HG03442 (cell line): ENCODE measurements at regions not wholly inside any gene's neighbourhood (a gene's known extent, or its start where the extent isn't known, plus 50 kb on each side); places are given as distances from the start of the nearest gene placed in this dataset.
"Not testable (repeated sequence)": the region's sequence is repeated elsewhere in the genome, so short reads cannot be mapped to it uniquely, and the experiment has no call there.

Source experiments
- ATAC-seq: cut with Tn5 transposase; IDR thresholded peaks from one replicate; pipeline ENCODE4 v1.9.1; 2021; ENCODE audit warnings: mild to moderate bottlenecking, moderate library complexity; ENCODE audit not compliant: unreplicated experiment

DNA sequence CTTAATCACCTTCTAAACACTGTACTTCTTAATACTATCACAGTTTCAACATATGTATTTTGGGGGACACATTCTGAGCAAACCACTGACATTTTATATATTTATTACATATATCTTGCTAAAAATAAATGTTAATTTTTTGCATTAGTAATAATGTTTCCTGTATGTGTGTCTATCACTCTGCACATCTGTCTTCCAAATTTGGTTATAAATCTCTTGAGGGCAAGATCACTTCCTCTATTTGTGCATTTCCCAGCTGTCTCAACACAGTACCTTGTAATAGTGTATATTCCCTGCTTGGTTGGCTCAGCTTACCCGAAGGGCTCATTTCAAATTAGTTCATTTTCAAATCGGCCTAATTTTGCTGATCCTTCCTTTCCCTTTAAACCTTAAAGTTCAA, 617.1 kb upstream of the GYPC start:
- no peak for ATAC-seq

DNA sequence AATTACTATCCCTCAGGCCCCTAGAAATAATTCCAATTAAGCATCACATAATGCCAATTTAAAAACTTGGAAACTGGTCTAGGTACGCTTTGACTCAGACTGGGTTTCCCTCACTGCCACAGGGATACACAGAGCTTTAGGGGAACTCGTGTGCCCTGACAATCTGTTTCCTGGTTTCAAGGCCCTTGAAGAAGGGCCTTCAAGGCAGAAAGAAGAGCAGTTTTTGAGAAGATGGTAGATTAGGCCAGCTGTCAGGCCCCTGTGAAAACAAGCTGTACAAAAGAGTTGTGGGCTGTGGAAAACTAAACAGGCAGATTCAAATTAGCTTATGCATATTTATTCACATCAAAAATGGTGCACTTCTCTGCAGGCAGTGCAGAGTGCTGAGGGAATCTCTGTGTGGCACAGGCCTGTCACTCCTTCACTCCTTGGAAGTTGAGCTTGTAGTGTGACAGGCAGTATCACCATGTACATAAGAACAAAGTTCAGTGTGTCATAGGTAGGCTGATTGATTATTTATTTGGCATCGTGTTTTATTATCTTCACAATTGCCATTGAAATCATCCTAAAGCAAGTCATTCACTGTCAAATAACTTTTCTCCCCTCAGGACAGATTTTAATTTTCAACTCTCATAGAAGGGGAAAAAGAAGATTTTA, 614.4 kb upstream of the GYPC start:
- ATAC-seq: no peak

DNA sequence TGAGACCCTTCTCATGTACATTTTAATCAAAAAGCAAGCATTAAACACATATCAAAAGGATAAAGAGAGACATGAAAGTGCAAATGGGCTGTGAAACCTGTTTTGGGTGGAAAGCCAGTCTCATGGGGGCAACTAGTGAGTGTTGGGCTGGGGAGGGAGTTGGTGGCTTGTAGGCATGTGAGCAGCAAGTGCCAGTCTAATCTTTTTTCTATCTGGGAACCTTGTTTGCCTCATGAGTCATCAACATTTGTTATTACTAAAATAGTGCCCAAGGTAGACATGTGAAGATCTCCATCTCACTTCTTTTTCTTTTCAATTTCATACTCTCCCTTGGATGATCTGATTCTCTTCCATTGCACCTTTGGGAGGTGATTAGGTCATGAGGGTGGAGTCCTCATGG, 613.9 kb upstream of the GYPC start:
- no peak for ATAC-seq

DNA sequence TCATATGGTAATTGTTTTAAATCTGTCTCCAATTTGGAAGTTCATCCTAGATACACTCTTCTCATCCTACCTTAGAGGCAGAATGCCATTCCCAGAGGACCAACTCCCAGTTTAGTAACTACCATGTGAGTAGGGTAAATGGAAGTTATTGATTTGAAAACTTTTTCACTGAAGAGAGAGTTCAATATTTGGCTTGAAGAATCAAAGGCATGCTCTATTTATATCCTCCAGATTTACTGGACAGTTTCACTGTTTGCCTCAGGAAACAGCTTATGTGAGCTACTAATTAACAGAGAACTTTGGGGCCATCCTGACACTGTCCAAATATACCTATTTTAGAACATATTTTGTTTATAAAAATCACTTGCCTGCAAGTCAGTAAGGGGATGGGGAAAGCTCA, 607.2 kb upstream of the GYPC start:
- ATAC-seq: no peak

DNA sequence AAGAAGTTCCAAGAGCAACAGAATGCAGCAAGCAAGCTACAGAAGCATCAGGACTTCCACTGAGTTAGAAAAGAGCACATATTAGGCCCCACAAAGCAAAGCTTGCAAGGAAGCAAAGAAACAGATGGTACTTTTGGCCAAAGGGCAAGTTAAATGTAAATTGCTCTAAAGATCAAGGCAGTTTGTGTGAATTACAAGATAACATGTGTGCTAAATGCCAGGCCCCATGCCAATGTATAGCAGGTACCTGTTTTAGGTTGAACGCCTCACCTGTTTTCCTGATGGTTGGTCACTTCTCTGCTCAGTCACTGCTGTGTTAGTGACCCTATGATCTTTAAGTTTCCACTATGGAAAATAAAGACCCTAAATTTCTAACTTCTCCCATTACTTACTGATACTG, 606.5 kb upstream of the GYPC start:
- no peak for ATAC-seq

DNA sequence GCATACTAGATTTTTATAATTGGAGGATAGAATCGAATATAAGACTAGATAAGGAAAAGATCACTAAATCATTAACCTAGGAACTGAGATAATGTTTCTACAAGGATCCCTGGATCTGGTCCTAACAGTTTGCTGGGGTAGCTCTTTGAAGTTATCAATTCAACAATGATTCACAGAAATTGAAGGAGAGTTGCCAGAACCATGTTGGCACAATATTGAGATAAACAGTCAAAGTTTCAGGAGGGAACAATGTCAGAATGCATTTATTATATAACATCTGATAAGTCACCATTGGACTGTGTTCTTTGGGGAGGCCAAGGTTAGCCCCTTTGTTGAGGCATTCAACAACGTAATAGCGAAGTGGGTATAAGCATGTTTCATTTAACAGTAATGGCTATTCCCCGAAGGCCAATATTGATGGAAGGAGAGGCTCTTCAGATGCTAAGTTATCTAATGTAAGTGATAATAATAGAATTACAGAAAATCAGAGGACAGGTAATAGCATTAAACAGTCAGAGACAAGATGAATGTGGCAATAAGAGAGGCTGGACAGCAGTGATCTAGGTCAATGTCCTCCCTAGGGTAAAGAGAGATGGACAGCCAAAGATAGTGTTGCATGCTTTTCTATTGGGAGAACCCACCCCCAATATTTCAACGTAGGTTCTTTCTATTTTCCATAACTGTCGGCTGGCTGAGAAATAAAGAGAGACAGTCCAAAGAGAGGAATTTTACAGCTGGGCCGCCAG, 604.8 kb upstream of the GYPC start:
- ATAC-seq: no peak

DNA sequence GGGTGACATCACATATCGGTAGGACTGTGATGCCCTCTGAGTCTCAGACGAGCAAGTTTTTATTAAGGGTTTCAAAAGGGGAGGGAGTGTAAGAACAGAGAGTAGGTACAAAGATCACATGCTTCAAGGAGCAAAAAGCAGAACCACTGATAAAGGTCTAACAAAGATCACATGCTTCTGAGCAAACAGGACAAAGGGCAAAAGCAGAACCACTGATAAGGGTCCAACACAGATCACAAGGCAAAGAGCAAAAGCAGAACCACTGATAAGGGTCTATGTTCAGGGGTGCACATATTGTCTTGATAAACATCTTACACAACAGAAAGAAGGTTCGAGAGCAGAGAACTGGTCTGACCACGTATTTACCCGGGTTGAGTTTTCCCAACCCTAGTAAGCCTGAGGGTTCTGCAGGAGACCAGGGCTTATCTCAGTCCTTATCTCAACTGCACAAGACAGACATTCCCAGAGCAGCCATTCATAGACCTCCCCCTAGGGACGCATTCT, 604.2 kb upstream of the GYPC start:
- ATAC-seq: not testable (repeated sequence)

DNA sequence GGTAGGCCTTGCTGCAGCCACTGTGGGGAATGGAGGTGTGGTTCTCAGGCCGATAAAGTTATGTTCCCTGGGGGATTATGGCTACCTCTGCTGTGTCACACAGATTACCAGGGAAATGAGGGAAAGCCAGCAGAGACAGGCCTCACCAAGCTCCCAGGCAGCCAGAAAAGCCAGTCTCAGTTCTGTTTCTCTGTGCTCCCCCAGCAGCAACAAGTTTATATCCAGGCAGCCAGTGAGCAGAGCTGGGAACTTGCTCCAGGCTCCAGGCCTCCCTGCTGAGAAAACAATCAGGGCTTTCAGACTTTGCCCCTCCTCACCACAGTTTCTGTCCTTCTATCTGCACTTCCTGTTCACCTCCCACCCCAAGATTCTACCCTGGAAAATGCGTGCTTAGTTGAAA, 596.6 kb upstream of the GYPC start:
- no peak for ATAC-seq

DNA sequence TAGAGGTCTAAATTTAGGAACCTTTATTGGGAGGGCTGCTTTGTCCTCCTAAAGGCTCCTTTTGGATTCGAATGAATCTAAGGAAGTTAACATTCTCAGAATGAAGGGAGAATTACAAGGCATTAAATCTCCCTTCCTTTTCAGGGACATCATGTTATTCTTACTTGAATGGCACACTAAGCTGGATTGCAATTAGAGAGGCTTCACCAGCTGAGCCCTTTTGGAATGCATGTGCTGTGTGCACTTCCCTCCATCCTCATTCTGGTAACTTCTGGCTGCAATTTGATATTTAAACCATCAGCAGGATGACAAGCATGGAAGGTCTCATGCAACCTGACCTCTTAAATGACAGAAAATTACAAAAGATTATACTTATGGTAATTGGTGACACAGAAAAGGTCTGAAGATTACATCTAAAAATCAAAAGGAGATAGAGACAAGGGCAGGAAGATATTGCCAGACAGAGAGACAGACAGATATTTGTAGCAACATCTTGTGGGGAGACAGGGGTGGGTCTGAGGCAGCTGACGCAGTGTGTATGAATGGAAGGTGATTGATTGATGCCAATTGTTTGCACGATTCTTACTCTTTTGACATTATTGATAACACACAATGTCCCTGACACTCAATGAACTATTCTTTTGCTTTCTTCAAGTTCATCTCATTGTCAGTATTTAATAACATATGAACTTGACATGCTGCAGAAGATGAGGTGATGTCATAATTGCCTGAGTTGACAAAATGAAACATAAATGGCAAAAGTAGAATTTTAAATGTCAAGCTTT, 570.8 kb upstream of the GYPC start:
- no peak for ATAC-seq

DNA sequence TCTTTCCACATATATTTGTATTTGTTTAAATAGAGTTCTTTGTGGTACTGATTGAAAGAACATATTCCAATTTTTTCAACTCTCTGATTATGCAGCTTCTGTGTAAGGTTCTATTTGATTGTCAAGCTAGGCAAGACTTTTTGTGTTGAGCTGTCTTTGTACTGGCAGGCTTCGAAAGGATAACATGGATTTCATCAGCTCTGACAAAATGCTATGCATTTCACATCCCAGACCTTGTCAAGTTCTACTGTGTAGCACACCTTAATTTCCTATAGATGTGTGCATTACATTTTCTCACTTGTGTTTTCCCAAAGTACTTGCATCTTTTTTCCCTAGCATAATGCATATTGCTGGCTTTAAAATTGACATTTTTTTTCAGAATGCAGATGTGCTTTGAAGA, 555.0 kb upstream of the GYPC start:
- ATAC-seq: no peak

DNA sequence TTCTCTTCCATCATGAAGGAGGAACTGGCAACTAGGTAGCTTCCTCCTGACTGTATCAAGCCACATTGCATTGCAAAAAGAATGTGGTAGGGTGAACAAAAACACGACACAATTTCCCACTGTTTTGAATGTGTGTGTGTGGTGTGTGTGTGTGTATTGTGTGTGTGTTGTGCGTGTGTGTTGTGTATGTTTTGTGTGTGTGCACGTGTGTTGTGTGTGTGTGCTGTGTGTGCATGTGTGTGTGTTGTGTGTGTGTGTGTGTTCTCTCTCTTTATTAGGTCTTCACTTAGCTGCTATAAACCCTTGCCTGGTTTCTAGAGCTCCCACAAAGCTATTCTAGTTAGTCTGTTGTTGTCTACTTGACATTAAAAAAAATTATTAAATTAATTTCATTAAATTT, 550.0 kb upstream of the GYPC start:
- ATAC-seq: no peak

DNA sequence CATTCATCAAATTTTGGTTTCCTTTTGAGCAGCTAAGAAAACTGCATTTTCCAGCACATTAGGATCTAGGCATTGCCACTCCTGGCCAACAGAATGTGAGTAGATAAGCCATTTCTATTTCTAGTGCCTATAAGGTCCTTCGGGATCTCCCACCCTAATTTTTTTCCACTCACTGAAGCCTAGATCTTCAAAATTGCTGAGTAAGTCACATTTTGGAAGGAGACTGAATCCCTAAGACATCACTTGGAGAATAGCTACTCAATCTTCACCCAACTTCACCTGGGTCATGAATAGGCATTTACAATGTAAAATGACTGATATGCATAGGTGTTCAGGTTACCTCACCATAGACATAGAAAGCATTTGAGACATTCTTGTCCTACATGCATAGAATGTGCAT, 548.1 kb upstream of the GYPC start:
- ATAC-seq: no peak

DNA sequence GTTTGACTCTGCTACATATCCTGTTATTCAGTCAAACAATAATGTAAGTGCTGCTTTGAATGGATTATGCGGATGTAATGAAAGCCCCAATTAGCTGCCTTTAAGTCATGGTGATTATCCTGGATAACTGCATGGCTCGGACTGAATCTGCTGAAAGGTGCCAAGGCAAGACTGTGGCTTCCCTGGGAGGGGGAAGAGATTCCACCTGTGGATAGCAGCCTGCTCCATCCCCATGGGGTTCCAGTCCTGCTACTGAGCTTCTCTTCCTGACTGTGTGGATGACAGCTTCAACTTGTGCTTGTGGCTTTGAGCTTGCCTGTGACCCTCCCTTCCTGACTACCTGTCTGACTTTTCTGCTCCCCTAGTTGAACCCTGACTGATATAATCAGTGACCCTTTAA, 540.0 kb upstream of the GYPC start:
- no peak for ATAC-seq

DNA sequence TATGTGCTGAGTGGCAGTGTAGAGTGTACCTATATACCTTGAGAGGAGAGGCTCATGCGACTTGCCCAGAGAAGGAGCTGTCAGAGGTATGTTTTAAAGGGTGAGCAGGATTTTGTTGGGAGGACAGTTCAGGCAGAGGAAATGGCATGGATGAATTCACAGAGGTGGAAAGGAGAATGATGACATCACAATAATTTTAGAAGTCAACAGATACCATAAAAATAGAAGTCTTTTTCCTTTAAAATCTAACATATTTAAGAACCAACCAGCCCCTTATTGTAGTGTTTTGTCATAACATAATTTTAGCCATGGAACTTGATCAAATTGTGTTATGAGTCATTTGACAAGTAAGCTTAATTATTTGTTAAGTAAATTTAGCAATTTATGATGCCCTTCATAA, 538.1 kb upstream of the GYPC start:
- ATAC-seq: no peak

DNA sequence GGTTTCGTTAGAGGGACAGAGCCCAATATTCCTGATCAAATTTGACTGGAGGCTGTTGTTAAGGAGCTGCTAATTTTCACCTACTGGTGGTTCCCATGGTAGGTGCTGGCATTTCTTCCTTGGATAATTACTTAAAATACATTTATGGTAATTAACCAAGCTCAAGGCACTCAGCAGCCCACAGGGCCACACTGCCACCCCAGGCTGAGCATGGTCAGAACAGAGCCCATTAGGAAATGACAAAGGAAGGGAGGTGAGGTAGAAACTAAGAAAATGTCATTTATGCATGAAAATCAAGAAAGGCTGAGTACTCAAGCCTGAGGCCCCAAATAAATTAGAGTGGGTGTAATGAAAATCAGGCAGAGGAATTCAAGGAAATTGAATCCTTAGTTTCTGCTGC, 510.2 kb upstream of the GYPC start:
- no peak for ATAC-seq

DNA sequence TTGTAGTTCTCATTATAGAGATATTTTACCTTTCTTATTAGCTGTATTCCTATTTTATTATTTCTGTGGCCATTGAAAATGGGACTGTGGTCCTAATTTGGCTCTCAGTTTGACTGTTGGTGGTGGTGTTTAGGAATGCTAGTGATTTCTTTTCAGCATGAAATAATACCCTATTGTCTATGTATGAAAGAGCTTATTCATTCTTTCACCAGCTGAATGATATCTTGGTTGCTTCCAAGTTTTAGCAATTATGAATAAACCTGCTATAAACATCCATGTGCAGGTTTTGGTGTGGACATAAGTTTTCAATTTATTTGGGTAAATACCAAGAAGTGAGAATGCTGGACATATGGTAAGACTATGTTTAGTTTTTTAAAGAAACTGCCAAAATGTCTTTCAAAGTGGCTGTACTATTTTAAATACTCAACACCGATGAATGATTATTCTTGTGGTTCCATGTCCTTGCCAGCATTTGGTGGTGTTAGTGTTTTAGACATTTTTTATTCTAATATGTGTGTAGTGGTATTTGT, 501.6 kb upstream of the GYPC start:
- ATAC-seq: no peak

DNA sequence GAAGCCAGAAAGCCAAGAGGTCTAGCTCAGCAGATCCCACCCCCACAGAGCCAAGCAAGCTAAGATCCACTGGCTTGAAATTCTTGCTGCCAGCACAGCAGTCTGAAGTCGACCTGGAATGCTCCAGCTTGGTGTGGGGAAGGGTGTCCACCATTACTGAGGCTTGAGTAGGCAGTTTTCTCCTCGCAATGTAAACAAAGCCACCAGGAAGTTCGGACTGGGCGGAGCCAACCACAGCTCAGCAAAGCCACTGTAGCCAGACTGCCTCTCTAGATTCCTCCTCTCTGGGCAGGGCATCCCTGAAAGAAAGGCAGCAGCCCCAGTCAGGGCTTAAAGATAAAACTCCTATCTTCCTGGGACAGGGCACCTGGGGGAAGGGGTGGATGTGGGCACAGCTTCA, 495.0 kb upstream of the GYPC start:
- not testable (repeated sequence) for ATAC-seq

DNA sequence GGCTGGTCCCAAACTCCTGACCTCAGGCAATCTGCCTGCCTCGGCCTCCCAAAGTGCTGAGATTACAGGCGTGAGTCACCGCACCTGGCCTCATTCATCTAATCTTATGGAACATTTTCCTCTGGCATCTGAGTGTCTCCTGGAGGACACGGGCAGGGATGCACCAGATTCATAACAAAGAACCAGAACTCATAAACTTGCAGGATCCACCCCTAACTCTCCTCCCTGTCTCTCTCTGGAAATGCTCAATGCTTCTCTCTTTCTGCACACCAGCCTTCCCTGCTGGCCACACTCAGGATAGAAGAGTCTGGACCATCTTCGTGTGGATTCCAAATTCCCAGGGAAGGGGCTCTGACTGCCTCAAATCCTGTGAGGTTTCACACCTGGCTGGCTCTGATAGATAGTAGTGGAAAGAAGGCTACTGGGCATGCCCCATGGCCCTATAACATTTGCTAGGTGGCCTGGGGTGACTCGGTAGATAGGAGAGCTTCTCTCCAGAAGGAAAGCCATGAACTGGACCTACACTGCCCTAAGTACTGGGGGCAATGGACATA, 483.2 kb upstream of the GYPC start:
- no peak for ATAC-seq

DNA sequence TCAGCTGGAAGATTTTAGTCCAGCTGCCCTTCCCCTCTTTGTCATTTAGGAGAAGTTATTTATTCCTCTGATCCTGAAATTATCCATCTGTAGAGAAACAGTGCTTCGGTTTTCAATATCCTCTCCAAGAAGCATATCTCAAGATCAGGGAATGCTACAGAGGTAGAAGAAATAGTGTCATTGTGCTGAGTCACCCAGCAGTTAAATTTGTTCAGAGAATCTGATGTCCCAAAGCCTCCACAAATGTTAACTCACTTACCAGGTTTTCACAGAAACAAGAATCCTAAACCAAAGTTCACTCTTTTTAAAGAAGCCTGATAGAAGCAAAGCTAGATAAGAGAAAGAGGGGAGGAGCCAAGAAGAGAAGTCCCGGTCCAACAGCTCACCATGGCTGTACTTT, 480.7 kb upstream of the GYPC start:
- ATAC-seq: no peak

DNA sequence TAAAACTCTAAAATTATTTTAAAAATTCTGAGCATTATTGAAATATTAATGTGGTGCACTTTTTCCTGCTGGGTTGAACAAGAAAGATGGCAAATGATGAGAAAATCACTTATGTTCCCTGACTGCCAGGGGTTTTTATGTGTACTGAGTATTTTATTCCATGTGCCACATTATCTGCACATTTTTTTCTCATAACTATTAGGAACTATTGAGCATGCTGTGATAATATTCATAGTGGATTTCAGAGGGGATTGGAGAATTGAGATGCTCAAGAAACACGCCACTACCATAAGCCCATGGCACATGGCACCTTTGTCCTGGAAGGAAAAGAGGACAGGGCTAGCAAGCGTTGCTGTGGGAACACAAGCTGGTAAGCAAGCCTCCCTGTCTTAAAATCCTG, 478.5 kb upstream of the GYPC start:
- no peak for ATAC-seq

DNA sequence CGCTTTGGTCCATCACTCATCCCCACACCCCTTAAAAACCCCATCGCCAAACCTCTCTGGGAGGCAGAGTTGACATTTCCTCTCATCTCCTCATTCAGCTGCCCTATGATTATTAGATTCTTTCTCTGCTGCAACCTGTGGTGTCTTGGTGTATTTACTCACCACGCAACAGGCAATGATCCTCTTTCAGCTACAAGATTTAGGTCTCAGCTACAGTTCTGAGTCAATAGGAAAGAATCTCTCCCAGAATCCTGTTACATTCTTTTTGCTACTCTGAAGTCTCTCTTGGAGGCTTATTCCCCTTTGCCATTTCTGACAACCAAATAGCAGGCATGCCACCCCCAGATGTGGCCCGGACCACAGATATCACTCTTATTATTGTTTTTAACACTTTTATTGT, 468.3 kb upstream of the GYPC start:
- no peak for ATAC-seq
